K562 (cell line): ENCODE measurements at regions not wholly inside any gene's neighbourhood (a gene's known extent, or its start where the extent isn't known, plus 50 kb on each side); places are given as distances from the start of the nearest gene placed in this dataset.

Source experiments
- ATAC-seq: fragments of 200-7000 bp; cut with Tn5 transposase; 3 replicates; pipeline ENCODE4 v1.9.1; 2020; ENCODE audit warnings: moderate library complexity
- BruUV-seq: library from RNA; stranded (reverse); fragments of 400-500 nt; replicated peaks from 2 replicates; lab custom pipeline; 2021; lab: Mats Ljungman, UMichigan
- CTCF ChIA-PET: fragments of 300-600 bp; formaldehyde crosslinking; extraction: SDS; loops from one replicate; lab custom pipeline; 2021; ENCODE audit warnings: low intra/inter-chr PET ratio; lab: Yijun Ruan, JAX
- POLR2A ChIA-PET: fragments of 300-600, 350-650 bp; sonication (Branson Sonifier 250); formaldehyde crosslinking; extraction: SDS; loops from one replicate; lab custom pipeline; 2021; ENCODE audit warnings: antibody characterized with exemption, inconsistent platforms; lab: Yijun Ruan, JAX
- DNase-seq, 4 experiments: peaks; one replicate each; pipeline versions ENCODE4 v3.0.0 to v3.0.0-alpha.2; 2011 to 2018; ENCODE audit warnings: low spot score in 3 of 4, mixed read lengths in 3 of 4; ENCODE audit errors: extremely low read depth in 1 of 4
- FAIRE-seq: peaks from 2 replicates; lab custom pipeline; 2011; peaks lifted over from hg19 to GRCh38; lab: Jason Lieb, UNC
- H2AFZ ChIP-seq: 2 replicates; pipeline ENCODE4 v1.6.0; 2011; ENCODE audit warnings: low read depth, low read length, control low read depth, inconsistent platforms
- H3K27ac ChIP-seq: fragments of 200-600 bp; 3 replicates; pipeline ENCODE4 v1.8.0; 2011; ENCODE audit warnings: low read depth, mild to moderate bottlenecking, control low read depth, inconsistent platforms, low read length, moderate library complexity, mixed read lengths; ENCODE audit errors: extremely low read depth
- H3K27me3 ChIP-seq, 2 experiments: fragments of 300-600 bp in 1 of 2; 2 replicates in 1 of 2; 3 replicates in 1 of 2; pipeline versions ENCODE4 v1.6.0 to v1.8.0; 2011; ENCODE audit warnings: inconsistent platforms in 2 of 2, low read length in 2 of 2, mild to moderate bottlenecking in 1 of 2, mixed read lengths in 1 of 2, moderate library complexity in 1 of 2; ENCODE audit not compliant: control insufficient read depth in 2 of 2, insufficient read depth in 2 of 2
- H3K36me3 ChIP-seq: fragments of 300-600 bp; 3 replicates; pipeline ENCODE4 v1.8.0; 2011; ENCODE audit warnings: mild to moderate bottlenecking, low read length, inconsistent platforms; ENCODE audit not compliant: control insufficient read depth, insufficient read depth
- H3K4me1 ChIP-seq, 2 experiments: fragments of 200-600 bp in 1 of 2; replicated peaks in 1 of 2; 2 replicates in 1 of 2; 3 replicates in 1 of 2; pipeline versions ENCODE4 v1.5.1 to v1.8.0; 2011; ENCODE audit warnings: inconsistent platforms in 2 of 2, low read length in 2 of 2, mild to moderate bottlenecking in 1 of 2, mixed read lengths in 1 of 2, moderate library complexity in 1 of 2; ENCODE audit not compliant: control insufficient read depth in 2 of 2, insufficient read depth in 2 of 2
- H3K4me2 ChIP-seq: 2 replicates; pipeline ENCODE4 v1.6.1; 2011; ENCODE audit warnings: low read length, control low read depth, inconsistent platforms, mixed read lengths; ENCODE audit not compliant: insufficient read depth
- H3K4me3 ChIP-seq: fragments of 200-600 bp; sonication (generic), shearing (Covaris generic); 2 replicates; pipeline ENCODE4 v1.5.1; 2016; ENCODE audit warnings: control low read depth, inconsistent platforms
- H3K79me2 ChIP-seq: fragments of 200-600 bp; 3 replicates; pipeline ENCODE4 v1.8.0; 2011; ENCODE audit warnings: low read length, inconsistent platforms; ENCODE audit not compliant: control insufficient read depth, insufficient read depth
- H3K9ac ChIP-seq, 2 experiments: 2 replicates each; pipeline versions ENCODE4 v1.6.0 to v1.6.1; 2011; ENCODE audit warnings: low read depth in 2 of 2, low read length in 2 of 2, control low read depth in 1 of 2, inconsistent platforms in 1 of 2, mild to moderate bottlenecking in 1 of 2, mixed read lengths in 1 of 2; ENCODE audit not compliant: insufficient read depth in 1 of 2
- H3K9me1 ChIP-seq: one replicate; pipeline ENCODE4 v1.6.0; 2011; ENCODE audit warnings: inconsistent platforms, mild to moderate bottlenecking, low read length, moderate library complexity; ENCODE audit not compliant: control insufficient read depth, insufficient read depth
- H3K9me3 ChIP-seq: replicated peaks from 2 replicates; pipeline ENCODE4 v1.5.1; 2011; ENCODE audit warnings: low read depth, low read length, inconsistent platforms; ENCODE audit not compliant: control insufficient read depth, insufficient read depth
- H4K20me1 ChIP-seq: replicated peaks from 2 replicates; pipeline ENCODE4 v1.6.1; 2011; ENCODE audit warnings: low read length, inconsistent platforms, mixed read lengths; ENCODE audit not compliant: control insufficient read depth, insufficient read depth
- ATF7 ChIP-seq: fragments of 450-650 bp; IDR thresholded peaks from 2 replicates; pipeline ENCODE4 v1.7.1; 2014; ENCODE audit warnings: mild to moderate bottlenecking, moderate library complexity
- MBD1 ChIP-seq: fragments of 250-450 bp; sonication (Bioruptor Pico); IDR thresholded peaks from 2 replicates; pipeline ENCODE4 v1.8.0; 2022; ENCODE audit warnings: inconsistent platforms
- POU5F1 ChIP-seq: fragments of 150-350 bp; IDR thresholded peaks from 2 replicates; pipeline ENCODE4 v1.6.1; 2014; ENCODE audit warnings: borderline replicate concordance, low read length, low read depth, mild to moderate bottlenecking; ENCODE audit not compliant: partially characterized antibody
- RBM25 ChIP-seq: fragments of 200-400 bp; formaldehyde crosslinking; IDR thresholded peaks from 2 replicates; pipeline ENCODE4 v1.6.1; 2018; ENCODE audit warnings: low read length, low read depth, moderate library complexity; ENCODE audit not compliant: severe bottlenecking
- XRCC5 ChIP-seq: fragments of 200-400 bp; formaldehyde crosslinking; IDR thresholded peaks from 2 replicates; pipeline ENCODE4 v1.6.1; 2017; ENCODE audit warnings: low read depth, mild to moderate bottlenecking, low read length
- ZFP36 ChIP-seq: fragments of 150-350 bp; IDR thresholded peaks from 2 replicates; pipeline ENCODE4 v1.6.1; 2018; ENCODE audit warnings: low read length, low read depth; ENCODE audit not compliant: partially characterized antibody
- ZNF699 ChIP-seq: fragments of 250-450 bp; sonication (Bioruptor Pico); IDR thresholded peaks from 2 replicates; pipeline ENCODE4 v1.8.0; 2021; ENCODE audit warnings: mild to moderate bottlenecking, moderate library complexity; ENCODE audit not compliant: insufficient replicate concordance
- WGBS: fragments of 100-300 bp; shearing (Covaris generic); methylation state at CpG from one replicate; pipeline ENCODE4 v1.1.6; 2016; ENCODE audit warnings: low coverage, mixed read lengths; ENCODE audit not compliant: insufficient coverage; ENCODE audit errors: missing lambda C conversion rate; 5-methylcytosine and 5-hydroxymethylcytosine counted together
- in situ Hi-C: fragments of 300-500 bp; cut with MboI; formaldehyde crosslinking; loops from 4 replicates; pipeline ENCODE4 v1.15.0; 2018; ENCODE audit warnings: inconsistent platforms, mixed read lengths
- intact Hi-C: fragments of 100-400 bp; cut with micrococcal nuclease; formaldehyde crosslinking; loops from 2 replicates; pipeline ENCODE4 v1.14.2; 2022

DNA sequence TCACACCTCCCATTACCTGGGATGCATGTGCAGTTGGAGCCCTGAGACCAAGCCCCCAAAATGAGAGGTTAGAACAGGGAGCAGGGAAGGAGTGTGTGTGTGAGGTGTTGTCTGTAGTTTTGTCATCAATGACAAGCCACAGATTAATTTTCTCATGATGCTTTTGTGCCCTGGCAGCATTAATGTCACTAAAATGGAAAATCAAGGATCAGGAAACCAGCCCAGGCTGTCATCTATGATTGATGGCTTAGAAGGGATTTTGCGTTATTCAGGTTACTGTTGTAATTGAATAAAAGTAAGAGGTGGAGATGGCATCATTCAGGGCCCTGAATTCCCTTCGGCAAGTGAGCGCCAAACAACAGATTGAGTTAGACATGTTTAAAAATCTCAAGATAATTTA is 130.5 kb upstream of the C1QTNF7 start (continued):
- TF ChIP-seq ATF7, result no peak
- TF ChIP-seq MBD1 (CRISPR knock-in tag), result no peak
- TF ChIP-seq ZNF699 (CRISPR knock-in tag), result no peak

DNA sequence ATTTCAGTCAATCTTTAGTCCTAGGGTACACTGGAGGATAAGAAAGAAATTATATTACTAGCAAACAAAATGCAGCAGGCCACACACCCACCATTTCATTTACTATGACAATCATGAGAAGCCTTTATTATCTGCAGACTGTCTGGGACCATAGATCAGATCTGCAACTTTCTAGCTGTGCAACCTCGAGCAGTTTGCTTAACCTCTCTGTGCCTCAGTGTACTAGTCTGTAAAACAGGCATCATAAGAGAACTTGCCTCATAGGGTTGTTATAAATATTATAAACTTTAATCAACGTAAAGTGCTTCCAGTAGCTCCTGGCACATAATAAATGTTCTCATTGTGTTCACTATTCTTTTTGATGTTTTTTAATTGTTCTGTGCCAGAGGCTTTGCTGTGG is 128.2 kb upstream of the C1QTNF7 start:
- Histone ChIP-seq H3K79me2 (no peaks in the 10 kb centered on the region), H3K9me3 (no peaks in the 10 kb centered on the region), H3K27me3 (no peaks in the 10 kb centered on the region), H3K27ac (no peak overlapping the region), H3K4me1 (no peaks in the 10 kb centered on the region), H3K9me1 (no peaks in the 10 kb centered on the region), H3K9ac (no peak overlapping the region), H3K4me3 (no peak overlapping the region), H3K4me2 (no peak overlapping the region), H4K20me1 (no peaks in the 10 kb centered on the region), H2AFZ (no peak overlapping the region), H3K36me3 (no peaks in the 10 kb centered on the region)
- ATAC-seq (no peak), DNase-seq (no peak), FAIRE-seq (no peak)
- intact Hi-C loops (no loop called here), in situ Hi-C loops (no loop called here)
- TF ChIP-seq POU5F1 (no peak), XRCC5 (no peak), ZFP36 (peak; percentile 57), RBM25 (peak; percentile 77)
- 0% methylated on average over 2 of the region's 2 CpGs for WGBS
- POLR2A ChIA-PET, result no interaction called here
- CTCF ChIA-PET, result no interaction called here
- no TSS peak for BruUV-seq
